B cell (primary cell): ENCODE measurements at regions not wholly inside any gene's neighbourhood (a gene's known extent, or its start where the extent isn't known, plus 50 kb on each side); places are given as distances from the start of the nearest gene placed in this dataset.

Experiments used
- CTCF ChIP-seq: fragments of 200-600 bp; IDR thresholded peaks from one replicate; pipeline ENCODE4 v1.8.0; 2022; ENCODE audit warnings: antibody characterized with exemption, mild to moderate bottlenecking
- EZH2 ChIP-seq: IDR thresholded peaks from 2 replicates; pipeline ENCODE4 v1.6.1; 2012; ENCODE audit warnings: borderline replicate concordance, low read depth, mild to moderate bottlenecking, moderate library complexity, low read length; ENCODE audit not compliant: insufficient read depth, poor library complexity, severe bottlenecking

- no peak for TF ChIP-seq CTCF
- no peak for TF ChIP-seq EZH2
Measured at GRCh38 chr6:165223736-165224135, 85.7 kb downstream of the C6orf118 start.
